ENCODE measurements at regions not wholly inside any gene's neighbourhood (a gene's known extent, or its start where the extent isn't known, plus 50 kb on each side); places are given as distances from the start of the nearest gene placed in this dataset.

DNA sequence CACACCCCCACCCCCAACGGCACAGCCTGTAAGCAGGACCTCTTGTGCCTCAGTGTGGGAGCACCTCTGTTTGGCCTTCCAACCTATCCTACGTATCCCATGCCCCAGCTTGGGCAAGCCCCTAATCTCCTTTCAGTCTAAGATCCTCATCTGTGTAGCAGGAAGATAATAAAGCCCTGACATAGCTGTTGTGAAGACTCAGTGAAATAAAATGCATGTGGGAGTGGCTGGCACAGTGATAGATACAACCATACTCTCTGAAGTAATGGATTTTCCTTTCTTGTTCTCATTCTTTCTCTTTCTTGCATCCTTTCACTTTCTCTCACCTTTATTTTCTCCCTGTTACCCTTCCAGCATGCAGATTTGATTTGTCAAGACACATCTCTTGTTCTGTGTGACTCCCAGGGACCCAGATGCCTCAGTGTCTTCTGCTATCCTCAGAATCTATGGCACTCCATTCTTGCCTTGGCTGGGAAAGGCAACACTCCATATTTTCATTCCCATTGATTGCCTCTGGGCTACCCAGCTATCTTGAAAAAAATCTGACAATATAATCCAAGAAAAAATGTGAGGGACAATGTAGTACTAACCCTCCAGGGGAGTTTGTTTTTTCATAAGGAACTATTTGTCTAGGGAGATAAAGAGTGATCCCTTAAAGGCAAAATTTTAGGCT is 207.2 kb upstream of the SETBP1 start:
- no peaks in the 10 kb centered on the region for H3K27me3 ChIP-seq
- 94% methylated on average over 2 of the region's 2 CpGs for WGBS
- no peak overlapping the region for H3K4me3 ChIP-seq
- TF ChIP-seq POLR2AphosphoS5 (IDR thresholded peaks at IDR 0.05): no peak
- TF ChIP-seq, protein P1, sequence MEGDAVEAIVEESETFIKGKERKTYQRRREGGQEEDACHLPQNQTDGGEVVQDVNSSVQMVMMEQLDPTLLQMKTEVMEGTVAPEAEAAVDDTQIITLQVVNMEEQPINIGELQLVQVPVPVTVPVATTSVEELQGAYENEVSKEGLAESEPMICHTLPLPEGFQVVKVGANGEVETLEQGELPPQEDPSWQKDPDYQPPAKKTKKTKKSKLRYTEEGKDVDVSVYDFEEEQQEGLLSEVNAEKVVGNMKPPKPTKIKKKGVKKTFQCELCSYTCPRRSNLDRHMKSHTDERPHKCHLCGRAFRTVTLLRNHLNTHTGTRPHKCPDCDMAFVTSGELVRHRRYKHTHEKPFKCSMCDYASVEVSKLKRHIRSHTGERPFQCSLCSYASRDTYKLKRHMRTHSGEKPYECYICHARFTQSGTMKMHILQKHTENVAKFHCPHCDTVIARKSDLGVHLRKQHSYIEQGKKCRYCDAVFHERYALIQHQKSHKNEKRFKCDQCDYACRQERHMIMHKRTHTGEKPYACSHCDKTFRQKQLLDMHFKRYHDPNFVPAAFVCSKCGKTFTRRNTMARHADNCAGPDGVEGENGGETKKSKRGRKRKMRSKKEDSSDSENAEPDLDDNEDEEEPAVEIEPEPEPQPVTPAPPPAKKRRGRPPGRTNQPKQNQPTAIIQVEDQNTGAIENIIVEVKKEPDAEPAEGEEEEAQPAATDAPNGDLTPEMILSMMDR (IDR thresholded peaks at IDR 0.05): no peak
- TF ChIP-seq POLR2A (IDR thresholded peaks at IDR 0.05; ENCODE audit: low read depth): no peak
- TF ChIP-seq EP300 (IDR thresholded peaks at IDR 0.05): no peak
- DNase-seq (ENCODE audit: extremely low spot score): no peak
- H3K9me3 ChIP-seq: no peaks in the 10 kb centered on the region
- H3K36me3 ChIP-seq: no peaks in the 10 kb centered on the region
- H3K4me1 ChIP-seq: peaks cover 0 to 3% (median 0%) of the 10 kb centered on the region in 4 donors
- intact Hi-C loops (cut with DNase I): no loop called here
- no peak overlapping the region for H3K27ac ChIP-seq (replicated peaks in 1 of 4)

DNA sequence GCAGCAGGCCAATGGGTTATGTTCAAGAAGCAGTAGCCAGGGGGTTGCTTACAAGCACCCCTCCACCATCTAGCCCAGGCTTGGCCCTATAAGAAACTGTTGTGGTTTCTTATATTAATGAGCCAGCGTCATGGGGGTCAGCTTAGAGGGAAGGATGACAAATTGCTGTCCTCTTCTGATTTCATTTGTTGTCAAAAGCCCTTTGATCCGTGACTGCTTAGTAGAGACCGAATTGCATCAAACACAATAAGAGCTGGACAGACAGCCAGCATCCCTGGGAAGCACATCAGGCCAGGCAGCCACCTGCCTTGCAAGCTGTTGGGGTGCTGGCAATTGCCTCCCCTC is 206.6 kb upstream of the SETBP1 start:
- intact Hi-C loops (cut with DNase I): no loop called here
- TF ChIP-seq, protein P1 (IDR thresholded peaks at IDR 0.05): no peak
- TF ChIP-seq POLR2A (IDR thresholded peaks at IDR 0.05; ENCODE audit: low read depth) (no peak), EP300 (IDR thresholded peaks at IDR 0.05) (no peak), POLR2AphosphoS5 (IDR thresholded peaks at IDR 0.05) (no peak)

DNA sequence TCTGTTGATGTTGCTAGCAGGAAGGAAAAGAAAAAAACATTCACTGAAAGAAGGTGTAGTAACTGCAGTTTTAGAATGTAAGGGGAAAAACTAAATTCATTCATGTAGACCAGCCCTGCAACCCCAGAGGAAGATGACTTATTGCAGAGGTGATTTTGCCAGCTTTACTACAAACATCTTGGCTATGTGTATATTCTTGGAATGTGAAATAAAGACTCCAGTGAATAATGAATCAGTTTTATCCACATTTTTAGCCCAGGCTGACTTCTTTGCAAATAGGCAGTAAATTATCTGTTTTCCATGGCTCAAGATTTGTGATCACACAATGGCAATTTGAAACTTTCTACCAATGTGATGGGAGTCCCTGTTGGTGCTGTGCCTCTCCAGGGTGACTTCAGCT is 206.1 kb upstream of the SETBP1 start:
- Histone ChIP-seq H3K9me3 (peaks cover 0 to 6% (median 2%) of the 10 kb centered on the region in 4 donors), H3K4me3 (no peak overlapping the region), H3K27me3 (no peaks in the 10 kb centered on the region), H3K36me3 (no peaks in the 10 kb centered on the region), H3K27ac (replicated peaks in 1 of 4) (no peak overlapping the region), H3K4me1 (peaks cover 0 to 3% (median 0%) of the 10 kb centered on the region in 4 donors)
- intact Hi-C loops (cut with DNase I): no loop called here
- no peak for DNase-seq (ENCODE audit: extremely low spot score)
- TF ChIP-seq, protein P1 (IDR thresholded peaks at IDR 0.05): no peak
- TF ChIP-seq POLR2AphosphoS5 (IDR thresholded peaks at IDR 0.05): no peak
- no peak for TF ChIP-seq POLR2A (IDR thresholded peaks at IDR 0.05; ENCODE audit: low read depth)
- TF ChIP-seq EP300 (IDR thresholded peaks at IDR 0.05): no peak

More for the DNA sequence above, 206.6 kb upstream of the SETBP1 start:
- Histone ChIP-seq H3K4me3 (no peak overlapping the region), H3K27ac (replicated peaks in 1 of 4) (no peak overlapping the region), H3K27me3 (no peaks in the 10 kb centered on the region), H3K36me3 (no peaks in the 10 kb centered on the region), H3K9me3 (peaks cover 0 to under 1% (median 0%) of the 10 kb centered on the region in 4 donors), H3K4me1 (peaks cover 0 to 3% (median 0%) of the 10 kb centered on the region in 4 donors)
- no peak for DNase-seq (ENCODE audit: extremely low spot score)
- WGBS: 96% methylated on average over 3 of the region's 3 CpGs

DNA sequence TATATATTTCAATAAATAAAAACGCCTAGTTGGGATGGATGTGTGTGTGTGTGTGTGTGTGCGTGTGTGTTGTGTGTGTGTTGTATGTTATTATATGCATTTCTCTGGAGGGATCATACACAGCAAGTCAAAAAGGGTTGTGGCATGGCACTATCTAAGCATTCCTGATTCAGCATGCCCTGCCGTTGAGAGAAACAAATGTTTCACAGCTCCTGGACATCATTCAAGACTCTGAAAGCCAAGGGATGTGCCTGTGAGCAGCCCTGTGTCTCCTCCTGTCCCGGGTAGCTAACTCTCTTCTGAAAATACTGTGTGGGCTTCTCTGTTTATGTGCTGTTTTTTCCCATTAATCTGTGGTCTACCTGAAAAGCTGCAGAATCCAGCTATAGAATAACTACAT is 197.9 kb upstream of the SETBP1 start:
- no peak for DNase-seq (ENCODE audit: extremely low spot score)
- Histone ChIP-seq H3K4me3 (no peak overlapping the region), H3K27me3 (no peaks in the 10 kb centered on the region), H3K36me3 (no peaks in the 10 kb centered on the region), H3K9me3 (peaks cover 0 to 7% (median 2%) of the 10 kb centered on the region in 4 donors), H3K4me1 (peaks cover 0 to 7% (median 4%) of the 10 kb centered on the region in 4 donors), H3K27ac (replicated peaks in 1 of 4) (no peak overlapping the region)
- intact Hi-C loops (cut with DNase I): no loop called here
- WGBS: 63% methylated on average over 4 of the region's 4 CpGs
- no peak for TF ChIP-seq POLR2AphosphoS5 (IDR thresholded peaks at IDR 0.05)
- no peak for TF ChIP-seq EP300 (IDR thresholded peaks at IDR 0.05)
- no peak for TF ChIP-seq POLR2A (IDR thresholded peaks at IDR 0.05; ENCODE audit: low read depth)
- TF ChIP-seq, protein P1 (IDR thresholded peaks at IDR 0.05): no peak

DNA sequence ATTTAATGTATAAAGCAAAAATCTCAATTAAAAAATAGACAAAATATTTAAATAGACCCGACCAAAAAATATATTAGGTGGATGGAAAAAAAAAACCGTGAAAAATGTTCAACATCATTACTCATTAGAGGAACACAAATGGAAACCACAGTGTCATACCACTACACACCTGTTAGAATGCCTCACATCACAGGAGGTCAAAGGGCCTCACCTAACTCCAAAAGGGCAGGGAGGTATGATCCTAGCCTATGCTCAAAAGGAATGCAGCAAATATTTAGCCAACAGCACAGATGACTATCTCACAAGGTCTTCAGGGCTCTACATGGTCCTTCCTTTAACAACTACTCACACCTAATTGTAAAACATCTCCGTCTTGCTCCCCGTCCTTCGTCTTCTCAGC is 185.5 kb upstream of the SETBP1 start:
- no peak for TF ChIP-seq POLR2AphosphoS5 (IDR thresholded peaks at IDR 0.05)
- no peak for TF ChIP-seq POLR2A (IDR thresholded peaks at IDR 0.05; ENCODE audit: low read depth)
- no peak for TF ChIP-seq EP300 (IDR thresholded peaks at IDR 0.05)
- TF ChIP-seq, protein P1 (IDR thresholded peaks at IDR 0.05): no peak
- Histone ChIP-seq H3K4me1 (peaks cover 0 to 13% (median 10%) of the 10 kb centered on the region in 4 donors), H3K36me3 (no peaks in the 10 kb centered on the region), H3K9me3 (no peaks in the 10 kb centered on the region), H3K4me3 (no peak overlapping the region), H3K27me3 (no peaks in the 10 kb centered on the region), H3K27ac (replicated peaks in 1 of 4) (no peak overlapping the region)
- intact Hi-C loops (cut with DNase I): no loop called here
- no peak for DNase-seq (ENCODE audit: extremely low spot score)
- 94% methylated on average over 5 of the region's 5 CpGs for WGBS
